Astrocyte of the spinal cord (primary cell): ENCODE measurements at regions not wholly inside any gene's neighbourhood (a gene's known extent, or its start where the extent isn't known, plus 50 kb on each side); places are given as distances from the start of the nearest gene placed in this dataset.

Experiments
- DNase-seq: peaks from one replicate; pipeline ENCODE4 v3.0.0; 2011; ENCODE audit warnings: low read depth, low spot score
- H3K4me3 ChIP-seq: 2 replicates; pipeline ENCODE4 v1.5.1; 2011; ENCODE audit warnings: low read depth, mild to moderate bottlenecking, low read length, moderate library complexity
- CTCF ChIP-seq: IDR thresholded peaks from 2 replicates; pipeline ENCODE4 v1.5.1; 2012; ENCODE audit warnings: low read depth, mild to moderate bottlenecking, low read length, inconsistent platforms
- in situ Hi-C: cut with HindIII; loops from 2 replicates; pipeline ENCODE4 v1.10.0; 2017; ENCODE audit warnings: low sequenced_read_pairs

GRCh38 chr17:73950593-73950914, 252.9 kb upstream of the RPL38 start:
- no peak overlapping the region for H3K4me3 ChIP-seq
- in situ Hi-C loops = no loop called here
- DNase-seq = no peak
- no peak for TF ChIP-seq CTCF

DNA sequence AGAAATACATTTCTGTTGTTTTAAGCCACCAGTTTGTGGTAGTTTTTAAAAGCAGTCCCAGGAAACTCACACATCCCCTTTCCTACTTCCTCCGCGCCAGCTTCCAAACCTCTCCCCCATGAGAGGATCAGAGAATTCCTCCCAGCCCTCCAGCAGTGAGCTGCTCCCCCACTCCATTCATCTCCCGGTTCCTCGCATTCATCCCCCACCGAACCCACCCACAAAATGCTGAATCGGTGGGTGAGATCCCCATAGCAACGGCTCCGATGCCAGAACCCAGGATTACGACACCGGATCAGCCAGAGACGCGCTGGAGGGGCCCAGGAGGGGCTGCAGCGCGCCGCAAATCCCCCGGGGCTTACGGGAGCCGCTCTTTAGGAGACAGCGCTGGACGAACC, 251.4 kb upstream of the RPL38 start:
- TF ChIP-seq CTCF = no peak
- in situ Hi-C loops = no loop called here
- no peak for DNase-seq
- no peak overlapping the region for H3K4me3 ChIP-seq

DNA sequence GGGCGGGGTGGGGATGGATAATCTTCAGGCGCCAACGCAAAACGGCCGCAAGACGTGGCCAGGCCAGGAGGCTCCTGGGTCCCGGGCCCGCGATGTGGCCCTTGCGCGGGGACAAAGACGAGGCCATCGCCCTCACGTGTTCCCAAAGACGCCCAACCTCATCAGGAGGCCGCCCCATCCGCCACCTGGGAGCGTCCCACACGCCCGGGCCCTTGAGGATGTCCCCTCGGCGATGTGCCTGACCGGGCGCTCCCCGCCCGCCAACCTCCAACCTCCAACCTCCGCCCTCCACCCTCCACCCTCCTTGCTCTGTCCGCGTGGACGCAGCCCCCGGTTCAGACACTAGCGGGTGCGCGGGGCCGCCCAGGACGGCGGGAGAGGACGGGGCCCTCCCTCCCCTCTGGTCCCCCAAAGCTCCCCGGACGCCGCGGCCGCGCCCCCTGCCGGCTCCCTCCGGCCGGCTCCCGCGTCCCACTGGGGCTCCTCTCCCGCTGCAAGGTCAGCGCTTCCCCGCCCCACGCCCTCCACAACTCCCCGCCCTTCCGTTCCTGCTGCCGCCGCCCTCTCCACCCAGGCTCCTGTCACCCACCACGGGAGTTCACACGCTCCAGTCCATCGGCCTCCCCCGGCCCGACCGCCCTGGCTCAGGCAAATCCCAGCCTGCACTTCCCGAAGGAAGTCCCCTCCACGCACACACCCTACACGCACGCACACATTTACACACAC, 250.8 kb upstream of the RPL38 start:
- no peak for TF ChIP-seq CTCF
- no peak overlapping the region for H3K4me3 ChIP-seq
- no peak for DNase-seq
- in situ Hi-C loops = no loop called here

DNA sequence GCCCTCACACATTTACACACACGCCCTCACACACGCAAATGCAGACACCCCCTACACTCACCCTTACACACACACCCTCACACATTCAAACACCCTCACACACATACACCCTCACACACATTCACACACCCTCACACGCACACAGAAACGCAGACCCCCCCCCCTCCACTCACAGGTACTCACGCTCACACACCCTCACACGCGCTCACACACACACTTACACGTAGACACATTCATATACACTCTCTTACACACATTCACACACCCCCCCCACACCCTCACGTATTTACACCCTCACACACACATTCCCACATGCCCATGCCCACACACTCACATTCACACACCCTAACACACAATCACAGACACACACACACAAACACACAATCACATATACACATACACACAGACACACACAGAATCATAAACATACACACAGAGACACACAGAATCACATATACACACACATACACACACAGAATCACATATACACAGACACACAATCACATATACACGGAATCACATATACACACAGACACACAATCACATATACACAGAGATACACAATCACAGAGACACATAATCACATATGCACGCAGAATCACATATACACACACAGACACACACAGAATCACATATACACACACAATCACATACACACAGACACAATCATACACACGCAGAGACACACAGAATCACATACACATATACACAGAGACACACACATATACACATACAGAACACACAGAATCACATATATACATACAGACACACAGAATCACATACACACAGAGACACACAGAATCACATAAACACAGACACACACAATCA, 250.1 kb upstream of the RPL38 start:
- in situ Hi-C loops = no loop called here
- TF ChIP-seq CTCF = no peak

GRCh38 chr17:73954951-73955350, 248.5 kb upstream of the RPL38 start:
- H3K4me3 ChIP-seq = no peak overlapping the region
- no peak for DNase-seq
- in situ Hi-C loops = no loop called here
- TF ChIP-seq CTCF = no peak

More for the DNA sequence above, 250.1 kb upstream of the RPL38 start:
- no peak for DNase-seq
- no peak overlapping the region for H3K4me3 ChIP-seq

GRCh38 chr17:73955616-73956015, 247.9 kb upstream of the RPL38 start:
- DNase-seq = no peak
- in situ Hi-C loops = no loop called here
- no peak for TF ChIP-seq CTCF
- no peak overlapping the region for H3K4me3 ChIP-seq
